Esophagus squamous epithelium (tissue), 5 donors: ENCODE measurements at regions not wholly inside any gene's neighbourhood (a gene's known extent, or its start where the extent isn't known, plus 50 kb on each side); places are given as distances from the start of the nearest gene placed in this dataset.
A peak's percentile ranks its signal among the peaks of the same experiment; 100 is the strongest.
"Not testable (repeated sequence)": the region's sequence is repeated elsewhere in the genome, so short reads cannot be mapped to it uniquely, and the experiment has no call there.

Source experiments
- DNase-seq: peaks from one replicate; lab custom pipeline; 2025; lab: John Stamatoyannopoulos, UW
- H3K27ac ChIP-seq, 4 donors: fragments of 200-600 bp; sonication (generic); one replicate each; pipeline ENCODE4 v1.5.1; 2016 to 2019; ENCODE audit warnings: mild to moderate bottlenecking in 1 of 4
- H3K27me3 ChIP-seq, 4 donors: fragments of 200-600 bp; sonication (generic); 1 replicate in 3 of 4; 2 replicates in 1 of 4; pipeline versions ENCODE4 v1.5.1 to v1.6.0; 2017 to 2021; ENCODE audit warnings: antibody characterized with exemption in 1 of 4
- H3K36me3 ChIP-seq, 3 donors: fragments of 200-600 bp; sonication (generic); one replicate each; pipeline ENCODE4 v1.5.1; 2016 to 2019
- H3K4me1 ChIP-seq, 3 donors: fragments of 200-600 bp; sonication (generic); one replicate each; pipeline ENCODE4 v1.5.1; 2017 to 2019
- H3K4me3 ChIP-seq, 4 donors: fragments of 200-600 bp; sonication (generic); 1 replicate in 3 of 4; 2 replicates in 1 of 4; pipeline ENCODE4 v1.5.1; 2016 to 2019; ENCODE audit warnings: mild to moderate bottlenecking in 2 of 4, moderate library complexity in 1 of 4
- H3K9me3 ChIP-seq, 3 donors: fragments of 200-600 bp; sonication (generic); one replicate each; pipeline ENCODE4 v1.5.1; 2016 to 2019
- CTCF ChIP-seq, 6 experiments: fragments of 450-650 bp in 4 of 6; fragments of 200-600 bp in 2 of 6; sonication (generic) in 2 of 6; IDR thresholded peaks; one replicate each; pipeline ENCODE4 v1.5.1; 2016 to 2019; ENCODE audit warnings: antibody characterized with exemption in 6 of 6, mild to moderate bottlenecking in 4 of 6, moderate library complexity in 4 of 6
- POLR2A ChIP-seq, 4 donors: fragments of 450-650 bp; IDR thresholded peaks; one replicate each; pipeline ENCODE4 v1.6.1; 2017; ENCODE audit warnings: antibody characterized with exemption in 4 of 4, mild to moderate bottlenecking in 4 of 4, moderate library complexity in 3 of 4
- WGBS, 2 donors: methylation state at CpG; one replicate each; pipeline ENCODE4 v1.1.5; 2018; 5-methylcytosine and 5-hydroxymethylcytosine counted together
- intact Hi-C: fragments of 100-400 bp; cut with DNase I; formaldehyde crosslinking; loops from one replicate; pipeline ENCODE4 v1.15.0; 2022
- donor health status: DM: yes; HTN: yes; CAD: no.

- WGBS, 2 donors, result 36 to 38% methylated on average over 6 to 7 of the region's 7 CpGs
- intact Hi-C loops, result no loop called here
- Histone ChIP-seq H3K9me3 (no peaks in the 10 kb centered on the region), H3K4me3 (no peak overlapping the region), H3K4me1 (peaks cover 17 to 73% (median 44%) of the 10 kb centered on the region in 3 donors), H3K27ac (peak overlapping the region; percentile 58 to 86 (median 74)), H3K36me3 (no peaks in the 10 kb centered on the region), H3K27me3 (peaks cover 0 to 7% (median 0%) of the 10 kb centered on the region in 4 donors)
- no peak for DNase-seq
- TF ChIP-seq POLR2A (IDR thresholded peaks at IDR 0.05), result no peak
- no peak for TF ChIP-seq CTCF (IDR thresholded peaks at IDR 0.05)
Observed at GRCh38 chr3:127073941-127074820, 91.3 kb downstream of the PLXNA1 start.

- peak overlapping the region; percentile 58 to 86 (median 74) for H3K27ac ChIP-seq
- H3K4me1 ChIP-seq, result peaks cover 17 to 66% (median 41%) of the 10 kb centered on the region in 3 donors
- TF ChIP-seq POLR2A (IDR thresholded peaks at IDR 0.05), result no peak
- TF ChIP-seq CTCF (IDR thresholded peaks at IDR 0.05), result no peak
- intact Hi-C loops, result no loop called here
- no peaks in the 10 kb centered on the region for H3K9me3 ChIP-seq
- H3K4me3 ChIP-seq, result no peak overlapping the region
- peaks cover 0 to 7% (median 0%) of the 10 kb centered on the region in 4 donors for H3K27me3 ChIP-seq
- WGBS, 2 donors, result 67% methylated on average over 3 of the region's 4 CpGs; no CpG with 5 or more reads in 1 of the 2 donors
- no peaks in the 10 kb centered on the region for H3K36me3 ChIP-seq
- DNase-seq, result no peak
Observed at GRCh38 chr3:127074900-127075360, 92.0 kb downstream of the PLXNA1 start.

- H3K4me3 ChIP-seq, H3K36me3 ChIP-seq, H3K9me3 ChIP-seq, DNase-seq, H3K27ac ChIP-seq, intact Hi-C loops, H3K27me3 ChIP-seq: not testable (repeated sequence)
- peaks cover 17 to 51% (median 34%) of the 10 kb centered on the region in 3 donors for H3K4me1 ChIP-seq
- WGBS, 2 donors, result 100% methylated on average over 2 of the region's 34 CpGs; no CpG with 5 or more reads in 1 of the 2 donors
Observed at GRCh38 chr3:127076166-127076992, 93.5 kb downstream of the PLXNA1 start.

- H3K9me3 ChIP-seq, result no peaks in the 10 kb centered on the region
- no peaks in the 10 kb centered on the region for H3K36me3 ChIP-seq
- H3K27ac ChIP-seq, result no peak overlapping the region
- WGBS, 2 donors, result 32 to 64% methylated on average over 4 to 5 of the region's 10 CpGs
- intact Hi-C loops, result no loop called here
- H3K27me3 ChIP-seq, result no peaks in the 10 kb centered on the region
- H3K4me3 ChIP-seq, result no peak overlapping the region
- no peak for TF ChIP-seq POLR2A (IDR thresholded peaks at IDR 0.05)
- TF ChIP-seq CTCF (IDR thresholded peaks at IDR 0.05), result no peak
- H3K4me1 ChIP-seq, result peaks cover 17 to 44% (median 31%) of the 10 kb centered on the region in 3 donors
- no peak for DNase-seq
Observed at GRCh38 chr3:127077068-127077467, 94.2 kb downstream of the PLXNA1 start.

GRCh38 chr3:127077505-127078064 lies 94.7 kb downstream of the PLXNA1 start:
- no peak for DNase-seq
- Histone ChIP-seq H3K27ac (no peak overlapping the region), H3K9me3 (no peaks in the 10 kb centered on the region), H3K4me1 (peaks cover 14 to 39% (median 26%) of the 10 kb centered on the region in 3 donors), H3K4me3 (no peak overlapping the region), H3K27me3 (no peaks in the 10 kb centered on the region), H3K36me3 (no peaks in the 10 kb centered on the region)
- 83 to 84% methylated on average over 8 of the region's 10 CpGs for WGBS, 2 donors
- TF ChIP-seq CTCF (IDR thresholded peaks at IDR 0.05), result no peak
- no peak for TF ChIP-seq POLR2A (IDR thresholded peaks at IDR 0.05)
- intact Hi-C loops, result no loop called here
